ENCODE measurements at regions not wholly inside any gene's neighbourhood (a gene's known extent, or its start where the extent isn't known, plus 50 kb on each side); places are given as distances from the start of the nearest gene placed in this dataset.

GRCh38 chr3:65078748-65079147 lies 390.9 kb upstream of the ADAMTS9 start:
- RAD21 ChIA-PET (ENCODE audit: low non-redundant PET in 1 of 2, low total read pairs in 2 of 2, uncharacterized antibody in 2 of 2, unreplicated experiment in 2 of 2) = no interaction called here
- no peak for DNase-seq (ENCODE audit: low read depth, low spot score)
- Histone ChIP-seq H3K79me2 (ENCODE audit: insufficient read depth, low read length) (no peaks in the 10 kb centered on the region), H3K9me2 (ENCODE audit: insufficient read depth) (no peaks in the 10 kb centered on the region), H3K9ac (ENCODE audit: low read length) (no peak overlapping the region), H3K4me2 (ENCODE audit: low read length) (no peak overlapping the region), H3K9me3 (ENCODE audit: control insufficient read depth in 1 of 2, insufficient read depth in 1 of 2, low read depth in 1 of 2, low read length in 2 of 2) (no peaks in the 10 kb centered on the region), H3K4me1 (ENCODE audit: control insufficient read depth in 1 of 2, insufficient read depth in 2 of 2, low read length in 2 of 2) (no peaks in the 10 kb centered on the region), H4K20me1 (ENCODE audit: insufficient read depth) (no peaks in the 10 kb centered on the region), H3K27me3 (ENCODE audit: insufficient read depth, low read length) (no peaks in the 10 kb centered on the region), H3K27ac (ENCODE audit: low read depth, low read length) (no peak overlapping the region), H3K4me3 (replicated peaks in 1 of 2; ENCODE audit: low read depth in 1 of 2, low read length in 2 of 2) (no peak overlapping the region), H3K36me3 (ENCODE audit: control insufficient read depth in 1 of 2, insufficient read depth in 2 of 2, low read length in 2 of 2) (no peaks in the 10 kb centered on the region), H2AFZ (ENCODE audit: low read depth, low read length, poor library complexity, severe bottlenecking) (no peak overlapping the region)
- no peak for TF ChIP-seq TCF7L2 (IDR thresholded peaks at IDR 0.05; ENCODE audit: borderline replicate concordance, extremely low read depth, insufficient read depth, insufficient read length)
- TF ChIP-seq SIN3A (IDR thresholded peaks at IDR 0.05; ENCODE audit: low read depth) = no peak
- TF ChIP-seq CEBPB (IDR thresholded peaks at IDR 0.05; ENCODE audit: low read depth) = no peak
- no peak for TF ChIP-seq MAX (IDR thresholded peaks at IDR 0.05)
- no peak for TF ChIP-seq POLR2A (IDR thresholded peaks at IDR 0.05; ENCODE audit: borderline replicate concordance, extremely low read depth, insufficient read depth, insufficient read length)
- TF ChIP-seq ZNF274 (IDR thresholded peaks at IDR 0.05; ENCODE audit: low read depth, low read length) = no peak
- no TSS peak for BruUV-seq (replicated peaks)
- CTCF ChIA-PET = no interaction called here
- POLR2A ChIA-PET = no interaction called here
- intact Hi-C loops (cut with micrococcal nuclease) = no loop called here
- no peak for ATAC-seq

DNA sequence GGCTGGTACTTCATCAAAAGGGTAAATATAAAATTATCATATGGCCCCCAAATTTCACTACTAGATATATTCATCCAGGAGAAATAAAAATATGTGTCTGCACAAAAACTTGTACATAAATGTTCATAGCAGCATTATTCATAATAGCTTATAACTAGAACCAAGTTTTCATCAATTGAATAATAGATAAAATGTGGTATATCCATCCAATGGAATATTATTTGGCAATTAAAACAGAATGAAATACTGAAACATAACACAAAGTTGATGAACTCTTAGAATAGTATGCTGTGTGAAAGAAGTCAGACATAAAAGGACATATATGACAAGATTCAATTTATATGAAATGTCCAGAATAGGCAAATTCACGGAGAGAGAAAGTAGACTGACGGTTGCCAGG lies 389.3 kb upstream of the ADAMTS9 start:
- ChIA-PET CTCF (no interaction called here), POLR2A (no interaction called here), RAD21 (ENCODE audit: low non-redundant PET in 1 of 2, low total read pairs in 2 of 2, uncharacterized antibody in 2 of 2, unreplicated experiment in 2 of 2) (no interaction called here)
- H3K36me3 ChIP-seq (ENCODE audit: control insufficient read depth in 1 of 2, insufficient read depth in 2 of 2, low read length in 2 of 2) = no peaks in the 10 kb centered on the region
- no TSS peak for BruUV-seq (replicated peaks)
- H3K9me3 ChIP-seq (ENCODE audit: control insufficient read depth in 1 of 2, insufficient read depth in 1 of 2, low read depth in 1 of 2, low read length in 2 of 2) = no peaks in the 10 kb centered on the region
- no peaks in the 10 kb centered on the region for H3K79me2 ChIP-seq (ENCODE audit: insufficient read depth, low read length)
- H3K4me3 ChIP-seq (replicated peaks in 1 of 2; ENCODE audit: low read depth in 1 of 2, low read length in 2 of 2) = no peak overlapping the region
- no peaks in the 10 kb centered on the region for H3K4me1 ChIP-seq (ENCODE audit: control insufficient read depth in 1 of 2, insufficient read depth in 2 of 2, low read length in 2 of 2)
- no peaks in the 10 kb centered on the region for H4K20me1 ChIP-seq (ENCODE audit: insufficient read depth)
- H3K9ac ChIP-seq (ENCODE audit: low read length) = no peak overlapping the region
- H3K27ac ChIP-seq (ENCODE audit: low read depth, low read length) = no peak overlapping the region
- intact Hi-C loops (cut with micrococcal nuclease) = no loop called here
- H3K4me2 ChIP-seq (ENCODE audit: low read length) = no peak overlapping the region
- no peaks in the 10 kb centered on the region for H3K9me2 ChIP-seq (ENCODE audit: insufficient read depth)
- no peak overlapping the region for H2AFZ ChIP-seq (ENCODE audit: low read depth, low read length, poor library complexity, severe bottlenecking)
- no peak for ATAC-seq
- H3K27me3 ChIP-seq (ENCODE audit: insufficient read depth, low read length) = no peaks in the 10 kb centered on the region
- DNase-seq (ENCODE audit: low read depth, low spot score) = no peak
- no peak for TF ChIP-seq EZH2phosphoT487 (IDR thresholded peaks at IDR 0.05; ENCODE audit: borderline replicate concordance)
- no peak for TF ChIP-seq SIN3A (IDR thresholded peaks at IDR 0.05; ENCODE audit: low read depth)
- TF ChIP-seq, protein P1, sequence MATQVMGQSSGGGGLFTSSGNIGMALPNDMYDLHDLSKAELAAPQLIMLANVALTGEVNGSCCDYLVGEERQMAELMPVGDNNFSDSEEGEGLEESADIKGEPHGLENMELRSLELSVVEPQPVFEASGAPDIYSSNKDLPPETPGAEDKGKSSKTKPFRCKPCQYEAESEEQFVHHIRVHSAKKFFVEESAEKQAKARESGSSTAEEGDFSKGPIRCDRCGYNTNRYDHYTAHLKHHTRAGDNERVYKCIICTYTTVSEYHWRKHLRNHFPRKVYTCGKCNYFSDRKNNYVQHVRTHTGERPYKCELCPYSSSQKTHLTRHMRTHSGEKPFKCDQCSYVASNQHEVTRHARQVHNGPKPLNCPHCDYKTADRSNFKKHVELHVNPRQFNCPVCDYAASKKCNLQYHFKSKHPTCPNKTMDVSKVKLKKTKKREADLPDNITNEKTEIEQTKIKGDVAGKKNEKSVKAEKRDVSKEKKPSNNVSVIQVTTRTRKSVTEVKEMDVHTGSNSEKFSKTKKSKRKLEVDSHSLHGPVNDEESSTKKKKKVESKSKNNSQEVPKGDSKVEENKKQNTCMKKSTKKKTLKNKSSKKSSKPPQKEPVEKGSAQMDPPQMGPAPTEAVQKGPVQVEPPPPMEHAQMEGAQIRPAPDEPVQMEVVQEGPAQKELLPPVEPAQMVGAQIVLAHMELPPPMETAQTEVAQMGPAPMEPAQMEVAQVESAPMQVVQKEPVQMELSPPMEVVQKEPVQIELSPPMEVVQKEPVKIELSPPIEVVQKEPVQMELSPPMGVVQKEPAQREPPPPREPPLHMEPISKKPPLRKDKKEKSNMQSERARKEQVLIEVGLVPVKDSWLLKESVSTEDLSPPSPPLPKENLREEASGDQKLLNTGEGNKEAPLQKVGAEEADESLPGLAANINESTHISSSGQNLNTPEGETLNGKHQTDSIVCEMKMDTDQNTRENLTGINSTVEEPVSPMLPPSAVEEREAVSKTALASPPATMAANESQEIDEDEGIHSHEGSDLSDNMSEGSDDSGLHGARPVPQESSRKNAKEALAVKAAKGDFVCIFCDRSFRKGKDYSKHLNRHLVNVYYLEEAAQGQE (IDR thresholded peaks at IDR 0.05; ENCODE audit: low read depth) = no peak
- TF ChIP-seq CTCF (IDR thresholded peaks at IDR 0.05 in 2 of 3, conservative IDR thresholded peaks at IDR 0.05 in 1 of 3; ENCODE audit: borderline replicate concordance in 1 of 3, insufficient read depth in 1 of 3, low read depth in 2 of 3, low read length in 2 of 3) = no peak
- TF ChIP-seq POLR2AphosphoS5 (IDR thresholded peaks at IDR 0.05; ENCODE audit: low read depth, low read length) = no peak
- TF ChIP-seq SRF (IDR thresholded peaks at IDR 0.05; ENCODE audit: low read depth) = no peak
- TF ChIP-seq SP1 (IDR thresholded peaks at IDR 0.05; ENCODE audit: low read depth) = no peak
- no peak for TF ChIP-seq CEBPB (IDR thresholded peaks at IDR 0.05; ENCODE audit: low read depth)
- no peak for TF ChIP-seq ZFX (IDR thresholded peaks at IDR 0.05)
- no peak for TF ChIP-seq TCF7L2 (IDR thresholded peaks at IDR 0.05; ENCODE audit: borderline replicate concordance, extremely low read depth, insufficient read depth, insufficient read length)
- TF ChIP-seq CBX3 (IDR thresholded peaks at IDR 0.05; ENCODE audit: low read depth) = no peak
- no peak for TF ChIP-seq EZH2 (IDR thresholded peaks at IDR 0.05)
- no peak for TF ChIP-seq JUND (IDR thresholded peaks at IDR 0.05)
- TF ChIP-seq ELF1 (IDR thresholded peaks at IDR 0.05; ENCODE audit: borderline replicate concordance, low read depth) = no peak
- no peak for TF ChIP-seq EGR1 (IDR thresholded peaks at IDR 0.05; ENCODE audit: low read depth)
